Neutrophil (primary cell): ENCODE measurements at regions not wholly inside any gene's neighbourhood (a gene's known extent, or its start where the extent isn't known, plus 50 kb on each side); places are given as distances from the start of the nearest gene placed in this dataset.

Experiments
- H3K27ac ChIP-seq: fragments of 200-600 bp; sonication (generic); 2 replicates; pipeline ENCODE4 v1.5.1; 2016; ENCODE audit warnings: mild to moderate bottlenecking, moderate library complexity
- H3K27me3 ChIP-seq: fragments of 200-600 bp; sonication (generic); 2 replicates; pipeline ENCODE4 v1.6.0; 2016; ENCODE audit warnings: mild to moderate bottlenecking
- H3K36me3 ChIP-seq: fragments of 200-600 bp; sonication (generic); 2 replicates; pipeline ENCODE4 v1.5.1; 2017
- H3K4me1 ChIP-seq, 2 experiments: fragments of 200-600 bp in 1 of 2; sonication (generic) in 1 of 2; 1 replicate in 1 of 2; 2 replicates in 1 of 2; pipeline versions ENCODE4 v1.5.1 to v1.6.1; 2013 to 2016; ENCODE audit warnings: low read depth in 1 of 2, low read length in 1 of 2, mild to moderate bottlenecking in 1 of 2, moderate library complexity in 1 of 2; ENCODE audit not compliant: control insufficient read depth in 1 of 2, insufficient read depth in 1 of 2
- H3K4me3 ChIP-seq, 2 experiments: fragments of 200-600 bp in 1 of 2; sonication (generic) in 1 of 2; 1 replicate in 1 of 2; 2 replicates in 1 of 2; pipeline ENCODE4 v1.5.1; 2013 to 2016; ENCODE audit warnings: low read depth in 1 of 2, low read length in 1 of 2, mild to moderate bottlenecking in 1 of 2, moderate library complexity in 1 of 2
- H3K9me3 ChIP-seq: fragments of 200-600 bp; sonication (generic); 2 replicates; pipeline ENCODE4 v1.5.1; 2016
- TF ChIP-seq, protein P1 (sequence below): fragments of 200-600 bp; sonication (generic); IDR thresholded peaks from 2 replicates; pipeline ENCODE4 v1.5.1; 2016; ENCODE audit warnings: antibody characterized with exemption

DNA sequence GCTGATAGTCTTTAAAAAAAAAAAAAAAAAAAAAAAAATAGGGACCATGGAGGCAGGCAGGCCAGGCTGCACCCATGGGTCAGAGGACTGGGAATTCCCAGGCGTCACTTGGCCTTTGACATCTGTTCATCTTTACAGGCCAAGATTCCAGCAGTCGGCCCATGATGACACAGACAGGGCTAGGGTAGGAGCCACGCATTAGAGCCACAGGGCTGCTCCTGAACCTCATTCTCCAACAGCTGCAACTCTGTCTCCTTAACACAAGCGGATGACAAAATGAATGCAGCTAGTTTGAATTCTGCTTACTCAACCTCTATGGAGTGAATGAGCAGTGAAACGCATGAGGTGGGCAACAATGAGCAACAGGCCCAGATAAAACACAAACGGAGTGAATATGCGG lies 126.4 kb downstream of the LY86 start:
- no peaks in the 10 kb centered on the region for H3K27me3 ChIP-seq
- no peaks in the 10 kb centered on the region for H3K9me3 ChIP-seq
- TF ChIP-seq, protein P1, sequence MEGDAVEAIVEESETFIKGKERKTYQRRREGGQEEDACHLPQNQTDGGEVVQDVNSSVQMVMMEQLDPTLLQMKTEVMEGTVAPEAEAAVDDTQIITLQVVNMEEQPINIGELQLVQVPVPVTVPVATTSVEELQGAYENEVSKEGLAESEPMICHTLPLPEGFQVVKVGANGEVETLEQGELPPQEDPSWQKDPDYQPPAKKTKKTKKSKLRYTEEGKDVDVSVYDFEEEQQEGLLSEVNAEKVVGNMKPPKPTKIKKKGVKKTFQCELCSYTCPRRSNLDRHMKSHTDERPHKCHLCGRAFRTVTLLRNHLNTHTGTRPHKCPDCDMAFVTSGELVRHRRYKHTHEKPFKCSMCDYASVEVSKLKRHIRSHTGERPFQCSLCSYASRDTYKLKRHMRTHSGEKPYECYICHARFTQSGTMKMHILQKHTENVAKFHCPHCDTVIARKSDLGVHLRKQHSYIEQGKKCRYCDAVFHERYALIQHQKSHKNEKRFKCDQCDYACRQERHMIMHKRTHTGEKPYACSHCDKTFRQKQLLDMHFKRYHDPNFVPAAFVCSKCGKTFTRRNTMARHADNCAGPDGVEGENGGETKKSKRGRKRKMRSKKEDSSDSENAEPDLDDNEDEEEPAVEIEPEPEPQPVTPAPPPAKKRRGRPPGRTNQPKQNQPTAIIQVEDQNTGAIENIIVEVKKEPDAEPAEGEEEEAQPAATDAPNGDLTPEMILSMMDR, result no peak
- no peak overlapping the region for H3K27ac ChIP-seq
- peaks cover 86 to 89% of the 10 kb centered on the region in 2 experiments for H3K4me1 ChIP-seq
- no peaks in the 10 kb centered on the region for H3K36me3 ChIP-seq
- H3K4me3 ChIP-seq, result no peak overlapping the region

DNA sequence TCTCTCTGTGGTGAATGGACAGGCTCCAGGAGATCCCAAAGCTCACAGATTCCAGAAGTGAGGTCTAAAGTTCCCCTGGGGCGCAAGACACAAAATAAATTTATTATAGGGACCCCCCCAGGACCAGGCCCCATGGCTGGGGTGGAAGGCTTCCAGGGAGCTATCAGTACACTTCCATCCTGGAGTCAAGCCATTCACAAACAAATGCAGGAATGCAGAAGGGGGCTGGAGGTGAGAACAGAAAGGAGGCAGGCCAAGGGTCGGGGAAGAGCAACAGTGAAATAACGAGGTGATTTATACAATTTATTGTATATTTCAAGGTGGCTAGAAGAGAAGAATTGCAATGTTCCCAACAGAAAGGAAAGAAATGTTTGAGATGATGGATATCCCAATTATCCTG lies 126.9 kb downstream of the LY86 start:
- no peaks in the 10 kb centered on the region for H3K36me3 ChIP-seq
- no peaks in the 10 kb centered on the region for H3K27me3 ChIP-seq
- TF ChIP-seq, protein P1, result no peak
- no peaks in the 10 kb centered on the region for H3K9me3 ChIP-seq
- H3K27ac ChIP-seq, result no peak overlapping the region
- no peak overlapping the region for H3K4me3 ChIP-seq
- H3K4me1 ChIP-seq, result peaks cover 80 to 84% of the 10 kb centered on the region in 2 experiments

DNA sequence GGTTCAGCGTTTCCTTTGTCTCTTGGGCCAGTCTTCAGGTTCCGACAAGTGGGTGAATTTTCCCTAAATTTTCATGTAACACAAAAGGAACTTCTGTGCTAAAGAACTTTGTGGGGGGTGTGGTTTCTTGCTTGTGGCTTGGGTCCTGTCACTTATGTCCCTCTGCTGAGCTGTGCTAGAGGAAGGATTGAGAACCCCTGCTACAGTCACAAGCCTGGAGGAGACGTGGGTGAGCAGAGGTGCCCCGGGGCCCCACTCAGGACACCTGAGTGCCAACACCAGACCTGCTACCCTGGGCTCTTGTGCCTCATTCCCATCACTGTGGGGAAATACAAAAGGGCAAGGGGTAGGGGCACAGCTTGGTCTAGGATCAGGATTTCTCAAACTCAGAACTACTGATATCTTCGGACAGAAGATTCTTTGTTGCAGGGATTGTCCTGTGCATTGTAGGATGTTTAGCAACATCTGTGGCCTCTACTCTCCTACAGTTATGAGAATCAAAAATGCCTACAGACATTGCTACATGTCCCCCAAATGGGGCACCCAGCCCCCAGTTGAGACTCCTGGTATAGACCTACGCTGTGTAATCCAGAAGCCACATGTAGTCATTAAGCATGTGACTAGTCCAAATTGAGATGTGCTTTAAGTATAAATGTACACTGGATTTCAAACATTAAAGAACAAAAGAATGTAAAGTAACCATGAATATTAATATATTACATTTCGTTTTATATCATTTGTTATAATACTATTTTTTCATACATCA lies 128.7 kb downstream of the LY86 start:
- Histone ChIP-seq H3K36me3 (no peaks in the 10 kb centered on the region), H3K27me3 (no peaks in the 10 kb centered on the region), H3K4me1 (peaks cover 80 to 83% of the 10 kb centered on the region in 2 experiments), H3K9me3 (no peaks in the 10 kb centered on the region), H3K27ac (peak overlapping the region; percentile 75), H3K4me3 (no peak overlapping the region)
- TF ChIP-seq, protein P1, result no peak

DNA sequence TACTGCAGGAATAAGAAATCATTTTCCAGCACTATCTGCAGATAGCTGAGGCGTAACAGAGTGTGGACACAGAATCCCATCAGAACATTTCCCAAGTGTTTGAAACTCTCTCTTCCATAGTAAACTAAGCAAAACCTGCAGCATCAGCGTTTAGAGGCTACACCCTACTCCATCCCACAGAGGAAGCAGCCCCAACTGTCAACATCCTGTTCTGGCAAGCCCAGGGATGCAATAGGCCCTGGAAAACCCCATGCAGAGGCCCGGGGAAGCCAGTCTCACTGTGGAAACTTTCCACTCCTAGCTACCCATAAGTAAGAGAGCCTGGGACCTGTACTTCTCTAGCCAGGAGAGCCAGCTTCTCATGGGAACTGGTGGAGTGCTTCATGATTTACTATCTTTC lies 129.4 kb downstream of the LY86 start:
- Histone ChIP-seq H3K36me3 (no peaks in the 10 kb centered on the region), H3K27ac (peak overlapping the region; percentile 75), H3K4me1 (peaks cover 80 to 83% of the 10 kb centered on the region in 2 experiments), H3K4me3 (no peak overlapping the region), H3K9me3 (no peaks in the 10 kb centered on the region), H3K27me3 (no peaks in the 10 kb centered on the region)
- TF ChIP-seq, protein P1, result no peak

DNA sequence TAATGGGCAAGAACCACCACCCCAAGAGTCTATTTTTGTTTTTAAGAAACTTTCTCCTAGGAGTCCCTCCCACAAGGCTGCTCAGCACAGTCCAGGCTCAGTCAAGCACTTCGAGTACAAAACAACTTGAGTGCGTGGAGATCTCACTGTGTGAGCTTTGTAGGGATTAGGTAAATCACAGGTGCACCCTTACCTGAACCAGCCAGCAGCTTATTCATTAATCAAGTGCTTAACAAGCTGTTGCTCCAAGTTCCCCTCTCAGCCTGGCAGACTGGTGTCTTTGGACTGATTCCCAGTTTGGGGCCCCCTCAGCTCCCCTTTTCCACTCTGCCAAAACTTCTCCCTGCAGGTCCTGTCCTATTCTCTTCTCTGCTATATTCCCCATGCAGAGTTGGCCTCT lies 133.1 kb downstream of the LY86 start:
- Histone ChIP-seq H3K36me3 (no peaks in the 10 kb centered on the region), H3K9me3 (no peaks in the 10 kb centered on the region), H3K27ac (peak overlapping the region; percentile 91), H3K4me3 (no peak overlapping the region), H3K27me3 (no peaks in the 10 kb centered on the region), H3K4me1 (peaks cover 91% of the 10 kb centered on the region in 2 experiments)
- TF ChIP-seq, protein P1, result no peak
